Panc1 (cell line): ENCODE measurements at regions not wholly inside any gene's neighbourhood (a gene's known extent, or its start where the extent isn't known, plus 50 kb on each side); places are given as distances from the start of the nearest gene placed in this dataset.

Source experiments
- POLR2AphosphoS5 ChIP-seq: IDR thresholded peaks from 2 replicates; pipeline ENCODE4 v1.6.1; 2012; ENCODE audit warnings: mild to moderate bottlenecking, low read depth, low read length, moderate library complexity
- REST ChIP-seq, 2 experiments: IDR thresholded peaks; 2 replicates each; pipeline ENCODE4 v1.6.1; 2011 to 2012; ENCODE audit warnings: low read depth in 2 of 2, control low read depth in 1 of 2, low read length in 1 of 2, mild to moderate bottlenecking in 1 of 2, moderate library complexity in 1 of 2; ENCODE audit not compliant: insufficient read depth in 1 of 2
- TF ChIP-seq, protein P1 (sequence below): fragments of 450-650 bp; IDR thresholded peaks from 2 replicates; pipeline ENCODE4 v1.5.1; 2017; ENCODE audit warnings: mild to moderate bottlenecking

DNA sequence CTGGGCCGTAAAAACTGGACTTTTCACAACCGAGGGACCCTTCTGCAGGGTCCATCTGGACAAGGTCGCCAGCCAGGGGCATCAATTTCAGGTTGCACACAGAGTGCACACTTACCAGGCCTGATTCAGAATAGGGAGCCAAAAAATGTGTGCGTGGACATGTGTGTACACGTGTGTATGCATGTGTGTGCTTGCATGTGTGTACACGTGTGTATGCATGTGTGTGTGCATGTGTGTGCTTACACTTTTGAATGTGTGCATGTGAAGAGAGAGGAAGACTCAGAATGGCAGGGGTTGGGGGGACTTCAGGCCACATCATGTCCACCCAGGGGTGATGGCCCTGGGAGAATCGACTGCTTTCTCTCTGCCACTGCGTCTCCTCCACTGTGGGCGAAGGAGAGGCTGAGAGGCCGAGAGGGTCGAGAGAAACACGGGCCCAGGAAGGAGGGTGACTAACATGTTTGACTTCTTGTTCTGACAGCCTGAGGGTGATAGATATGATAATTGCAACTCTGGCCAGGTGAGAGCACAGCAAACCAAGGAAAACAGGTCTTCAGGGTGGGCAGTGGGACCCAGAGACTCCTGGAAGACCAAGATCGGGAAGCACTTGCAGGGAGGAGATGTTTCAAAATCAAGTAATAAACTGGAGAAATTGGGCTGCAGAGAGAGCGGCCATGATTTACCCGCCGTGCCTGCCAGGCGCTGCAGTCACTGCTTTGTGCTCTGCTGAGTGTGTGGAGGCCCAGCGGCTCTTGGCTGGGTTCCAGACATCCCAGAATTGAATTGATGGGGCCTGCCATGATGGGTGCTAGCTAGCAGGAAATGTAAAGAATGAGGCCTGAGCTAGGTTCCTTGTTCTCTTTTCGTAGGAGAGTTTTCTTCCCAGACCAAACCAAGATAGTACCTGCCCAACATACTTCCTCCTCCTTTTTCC, 310.8 kb downstream of the QKI start:
- TF ChIP-seq, protein P1, sequence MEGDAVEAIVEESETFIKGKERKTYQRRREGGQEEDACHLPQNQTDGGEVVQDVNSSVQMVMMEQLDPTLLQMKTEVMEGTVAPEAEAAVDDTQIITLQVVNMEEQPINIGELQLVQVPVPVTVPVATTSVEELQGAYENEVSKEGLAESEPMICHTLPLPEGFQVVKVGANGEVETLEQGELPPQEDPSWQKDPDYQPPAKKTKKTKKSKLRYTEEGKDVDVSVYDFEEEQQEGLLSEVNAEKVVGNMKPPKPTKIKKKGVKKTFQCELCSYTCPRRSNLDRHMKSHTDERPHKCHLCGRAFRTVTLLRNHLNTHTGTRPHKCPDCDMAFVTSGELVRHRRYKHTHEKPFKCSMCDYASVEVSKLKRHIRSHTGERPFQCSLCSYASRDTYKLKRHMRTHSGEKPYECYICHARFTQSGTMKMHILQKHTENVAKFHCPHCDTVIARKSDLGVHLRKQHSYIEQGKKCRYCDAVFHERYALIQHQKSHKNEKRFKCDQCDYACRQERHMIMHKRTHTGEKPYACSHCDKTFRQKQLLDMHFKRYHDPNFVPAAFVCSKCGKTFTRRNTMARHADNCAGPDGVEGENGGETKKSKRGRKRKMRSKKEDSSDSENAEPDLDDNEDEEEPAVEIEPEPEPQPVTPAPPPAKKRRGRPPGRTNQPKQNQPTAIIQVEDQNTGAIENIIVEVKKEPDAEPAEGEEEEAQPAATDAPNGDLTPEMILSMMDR: no peak
- TF ChIP-seq REST (IDR thresholded peaks at IDR 0.05; ENCODE audit: insufficient read depth in 1 of 2, low read depth in 2 of 2, low read length in 1 of 2) (no peak), POLR2AphosphoS5 (no peak)
